ENCODE measurements at regions not wholly inside any gene's neighbourhood (a gene's known extent, or its start where the extent isn't known, plus 50 kb on each side); places are given as distances from the start of the nearest gene placed in this dataset.
A peak's percentile ranks its signal among the peaks of the same experiment; 100 is the strongest.

DNA sequence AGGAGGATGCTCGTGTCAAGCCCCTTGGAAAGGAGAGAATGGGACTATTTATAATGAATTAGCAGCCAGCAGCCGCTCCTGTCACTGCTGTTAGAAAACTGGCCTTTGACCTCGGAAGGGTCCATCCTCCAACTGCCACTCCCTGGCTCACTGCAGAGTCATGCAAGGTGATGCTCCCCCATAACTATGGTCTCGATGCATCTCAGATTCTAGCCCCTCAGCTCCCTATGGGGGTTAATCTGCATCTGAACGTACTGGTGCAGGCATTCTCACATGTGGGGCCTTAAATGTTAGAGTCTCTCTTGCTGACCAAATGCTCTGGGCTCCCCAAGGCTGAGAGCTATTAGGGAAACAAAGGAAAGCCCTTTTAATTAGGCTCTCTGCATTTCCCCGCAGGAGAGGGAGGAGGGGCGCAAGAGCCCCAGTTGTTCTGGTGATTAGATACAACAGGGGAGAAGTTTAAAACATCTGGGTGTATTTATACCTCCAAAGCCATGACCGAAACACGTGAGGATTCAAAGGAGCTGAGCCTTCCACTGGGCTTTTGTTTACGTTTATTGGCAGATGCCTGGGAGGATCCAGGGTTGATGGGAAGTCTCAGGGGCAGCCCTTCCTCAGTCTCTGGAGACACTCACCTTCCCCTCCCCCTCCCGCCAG, 182.5 kb downstream of the OPA1 start (continued):
- TF ChIP-seq, protein P1, sequence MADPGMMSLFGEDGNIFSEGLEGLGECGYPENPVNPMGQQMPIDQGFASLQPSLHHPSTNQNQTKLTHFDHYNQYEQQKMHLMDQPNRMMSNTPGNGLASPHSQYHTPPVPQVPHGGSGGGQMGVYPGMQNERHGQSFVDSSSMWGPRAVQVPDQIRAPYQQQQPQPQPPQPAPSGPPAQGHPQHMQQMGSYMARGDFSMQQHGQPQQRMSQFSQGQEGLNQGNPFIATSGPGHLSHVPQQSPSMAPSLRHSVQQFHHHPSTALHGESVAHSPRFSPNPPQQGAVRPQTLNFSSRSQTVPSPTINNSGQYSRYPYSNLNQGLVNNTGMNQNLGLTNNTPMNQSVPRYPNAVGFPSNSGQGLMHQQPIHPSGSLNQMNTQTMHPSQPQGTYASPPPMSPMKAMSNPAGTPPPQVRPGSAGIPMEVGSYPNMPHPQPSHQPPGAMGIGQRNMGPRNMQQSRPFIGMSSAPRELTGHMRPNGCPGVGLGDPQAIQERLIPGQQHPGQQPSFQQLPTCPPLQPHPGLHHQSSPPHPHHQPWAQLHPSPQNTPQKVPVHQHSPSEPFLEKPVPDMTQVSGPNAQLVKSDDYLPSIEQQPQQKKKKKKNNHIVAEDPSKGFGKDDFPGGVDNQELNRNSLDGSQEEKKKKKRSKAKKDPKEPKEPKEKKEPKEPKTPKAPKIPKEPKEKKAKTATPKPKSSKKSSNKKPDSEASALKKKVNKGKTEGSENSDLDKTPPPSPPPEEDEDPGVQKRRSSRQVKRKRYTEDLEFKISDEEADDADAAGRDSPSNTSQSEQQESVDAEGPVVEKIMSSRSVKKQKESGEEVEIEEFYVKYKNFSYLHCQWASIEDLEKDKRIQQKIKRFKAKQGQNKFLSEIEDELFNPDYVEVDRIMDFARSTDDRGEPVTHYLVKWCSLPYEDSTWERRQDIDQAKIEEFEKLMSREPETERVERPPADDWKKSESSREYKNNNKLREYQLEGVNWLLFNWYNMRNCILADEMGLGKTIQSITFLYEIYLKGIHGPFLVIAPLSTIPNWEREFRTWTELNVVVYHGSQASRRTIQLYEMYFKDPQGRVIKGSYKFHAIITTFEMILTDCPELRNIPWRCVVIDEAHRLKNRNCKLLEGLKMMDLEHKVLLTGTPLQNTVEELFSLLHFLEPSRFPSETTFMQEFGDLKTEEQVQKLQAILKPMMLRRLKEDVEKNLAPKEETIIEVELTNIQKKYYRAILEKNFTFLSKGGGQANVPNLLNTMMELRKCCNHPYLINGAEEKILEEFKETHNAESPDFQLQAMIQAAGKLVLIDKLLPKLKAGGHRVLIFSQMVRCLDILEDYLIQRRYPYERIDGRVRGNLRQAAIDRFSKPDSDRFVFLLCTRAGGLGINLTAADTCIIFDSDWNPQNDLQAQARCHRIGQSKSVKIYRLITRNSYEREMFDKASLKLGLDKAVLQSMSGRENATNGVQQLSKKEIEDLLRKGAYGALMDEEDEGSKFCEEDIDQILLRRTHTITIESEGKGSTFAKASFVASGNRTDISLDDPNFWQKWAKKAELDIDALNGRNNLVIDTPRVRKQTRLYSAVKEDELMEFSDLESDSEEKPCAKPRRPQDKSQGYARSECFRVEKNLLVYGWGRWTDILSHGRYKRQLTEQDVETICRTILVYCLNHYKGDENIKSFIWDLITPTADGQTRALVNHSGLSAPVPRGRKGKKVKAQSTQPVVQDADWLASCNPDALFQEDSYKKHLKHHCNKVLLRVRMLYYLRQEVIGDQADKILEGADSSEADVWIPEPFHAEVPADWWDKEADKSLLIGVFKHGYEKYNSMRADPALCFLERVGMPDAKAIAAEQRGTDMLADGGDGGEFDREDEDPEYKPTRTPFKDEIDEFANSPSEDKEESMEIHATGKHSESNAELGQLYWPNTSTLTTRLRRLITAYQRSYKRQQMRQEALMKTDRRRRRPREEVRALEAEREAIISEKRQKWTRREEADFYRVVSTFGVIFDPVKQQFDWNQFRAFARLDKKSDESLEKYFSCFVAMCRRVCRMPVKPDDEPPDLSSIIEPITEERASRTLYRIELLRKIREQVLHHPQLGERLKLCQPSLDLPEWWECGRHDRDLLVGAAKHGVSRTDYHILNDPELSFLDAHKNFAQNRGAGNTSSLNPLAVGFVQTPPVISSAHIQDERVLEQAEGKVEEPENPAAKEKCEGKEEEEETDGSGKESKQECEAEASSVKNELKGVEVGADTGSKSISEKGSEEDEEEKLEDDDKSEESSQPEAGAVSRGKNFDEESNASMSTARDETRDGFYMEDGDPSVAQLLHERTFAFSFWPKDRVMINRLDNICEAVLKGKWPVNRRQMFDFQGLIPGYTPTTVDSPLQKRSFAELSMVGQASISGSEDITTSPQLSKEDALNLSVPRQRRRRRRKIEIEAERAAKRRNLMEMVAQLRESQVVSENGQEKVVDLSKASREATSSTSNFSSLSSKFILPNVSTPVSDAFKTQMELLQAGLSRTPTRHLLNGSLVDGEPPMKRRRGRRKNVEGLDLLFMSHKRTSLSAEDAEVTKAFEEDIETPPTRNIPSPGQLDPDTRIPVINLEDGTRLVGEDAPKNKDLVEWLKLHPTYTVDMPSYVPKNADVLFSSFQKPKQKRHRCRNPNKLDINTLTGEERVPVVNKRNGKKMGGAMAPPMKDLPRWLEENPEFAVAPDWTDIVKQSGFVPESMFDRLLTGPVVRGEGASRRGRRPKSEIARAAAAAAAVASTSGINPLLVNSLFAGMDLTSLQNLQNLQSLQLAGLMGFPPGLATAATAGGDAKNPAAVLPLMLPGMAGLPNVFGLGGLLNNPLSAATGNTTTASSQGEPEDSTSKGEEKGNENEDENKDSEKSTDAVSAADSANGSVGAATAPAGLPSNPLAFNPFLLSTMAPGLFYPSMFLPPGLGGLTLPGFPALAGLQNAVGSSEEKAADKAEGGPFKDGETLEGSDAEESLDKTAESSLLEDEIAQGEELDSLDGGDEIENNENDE (IDR thresholded peaks at IDR 0.05; ENCODE audit: insufficient replicate concordance, low read length): peak; percentile 74
- TF ChIP-seq MAFK (IDR thresholded peaks at IDR 0.05; ENCODE audit: low read depth, low read length): no peak
- peak in 1 of 2 experiments; percentile 40; a peak in 1 of 4 replicates for TF ChIP-seq SIN3A (conservative IDR thresholded peaks at IDR 0.05 in 1 of 2, IDR thresholded peaks at IDR 0.05 in 1 of 2; ENCODE audit: low read depth in 1 of 2, low read length in 2 of 2)
- peak in 1 of 2 experiments; percentile 66; a peak in 1 of 4 replicates for TF ChIP-seq HDAC2 (IDR thresholded peaks at IDR 0.05; ENCODE audit: borderline replicate concordance in 1 of 2, low read depth in 2 of 2, low read length in 2 of 2)
- no peak for TF ChIP-seq SP4 (IDR thresholded peaks at IDR 0.05; ENCODE audit: low read length)
- TF ChIP-seq POLR2A (IDR thresholded peaks at IDR 0.05; ENCODE audit: control extremely low read depth in 1 of 2, low read depth in 2 of 2, low read length in 2 of 2): no peak
- no peak; the same call in 1 of the 2 replicates for TF ChIP-seq TCF12 (IDR thresholded peaks at IDR 0.05; ENCODE audit: low read depth, low read length)
- peak; percentile 30 for TF ChIP-seq SAP30 (IDR thresholded peaks at IDR 0.05; ENCODE audit: insufficient read depth, insufficient replicate concordance, low read length)
- no peak for TF ChIP-seq CTBP2 (IDR thresholded peaks at IDR 0.05; ENCODE audit: borderline replicate concordance, insufficient read depth, insufficient read length, low read length)

All from H1 (cell line).